ENCODE measurements at regions not wholly inside any gene's neighbourhood (a gene's known extent, or its start where the extent isn't known, plus 50 kb on each side); places are given as distances from the start of the nearest gene placed in this dataset.
"Not testable (repeated sequence)": the region's sequence is repeated elsewhere in the genome, so short reads cannot be mapped to it uniquely, and the experiment has no call there.

- no peak for DNase-seq (ENCODE audit: low read depth in 2 of 2)
Measured at GRCh38 chr12:65734226-65734625, 90.1 kb upstream of the HMGA2 start.

DNA sequence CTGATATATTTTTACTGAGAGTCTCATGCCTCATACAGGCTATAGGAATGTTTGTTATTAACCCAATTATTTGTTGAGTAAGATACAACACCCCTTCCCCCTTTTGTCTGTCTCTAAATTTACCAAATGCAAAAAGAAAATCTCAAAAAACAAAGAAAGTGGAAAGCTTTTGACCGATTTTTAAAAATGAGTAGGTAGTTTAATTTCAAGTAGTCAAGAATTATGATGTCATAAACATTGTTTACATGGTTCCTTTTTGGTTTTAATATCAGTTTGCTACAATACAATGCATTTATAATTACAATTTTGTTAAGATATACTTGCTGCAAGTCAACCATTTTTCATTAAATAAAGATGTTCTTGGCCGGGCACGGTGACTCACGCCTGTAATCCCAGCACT, 84.7 kb upstream of the HMGA2 start:
- DNase-seq (ENCODE audit: low read depth in 2 of 2), result no peak

- no peak for DNase-seq (ENCODE audit: low read depth in 2 of 2)
Measured at GRCh38 chr12:65740506-65740872, 83.8 kb upstream of the HMGA2 start.

DNA sequence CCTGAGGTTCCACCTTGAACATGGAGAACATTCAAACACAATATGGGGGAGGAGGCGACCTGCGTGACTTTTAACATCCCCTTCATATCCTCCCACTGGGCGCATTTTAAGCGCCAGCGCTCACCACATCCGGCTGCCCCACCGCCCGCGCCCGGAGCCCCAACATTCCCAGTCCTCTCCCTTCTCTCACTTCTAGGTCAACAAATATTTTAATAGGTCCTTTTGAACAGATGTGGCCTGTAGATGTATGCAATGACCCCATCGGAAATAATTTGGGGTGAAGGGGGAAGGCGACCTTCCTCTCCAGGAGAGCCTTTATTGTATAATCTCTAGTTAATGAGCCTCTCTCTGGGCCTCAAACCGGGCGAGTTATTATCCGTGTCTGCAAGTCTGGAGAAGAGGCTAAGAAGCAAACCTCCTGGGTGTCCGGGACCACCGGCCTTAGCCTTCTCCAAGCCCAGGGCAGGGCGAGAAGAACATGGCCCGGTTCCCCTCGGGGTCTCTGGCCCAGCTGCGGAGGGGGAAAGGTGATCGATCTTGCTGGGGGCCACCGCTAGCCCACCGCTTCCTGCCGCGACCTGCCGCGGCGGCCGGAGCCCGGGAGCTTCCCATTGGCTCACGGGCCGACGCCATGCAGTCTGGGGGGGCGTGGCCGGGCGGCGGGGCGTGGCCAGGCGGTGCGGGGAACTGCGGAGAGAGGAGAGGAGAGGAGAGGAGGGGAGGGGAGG, 83.2 kb upstream of the HMGA2 start:
- peak in 1 of 2 donors; percentile 17 for DNase-seq (ENCODE audit: low read depth in 2 of 2)

- no peak for DNase-seq (ENCODE audit: low read depth in 2 of 2)
Measured at GRCh38 chr12:65741656-65742017, 82.6 kb upstream of the HMGA2 start.

DNA sequence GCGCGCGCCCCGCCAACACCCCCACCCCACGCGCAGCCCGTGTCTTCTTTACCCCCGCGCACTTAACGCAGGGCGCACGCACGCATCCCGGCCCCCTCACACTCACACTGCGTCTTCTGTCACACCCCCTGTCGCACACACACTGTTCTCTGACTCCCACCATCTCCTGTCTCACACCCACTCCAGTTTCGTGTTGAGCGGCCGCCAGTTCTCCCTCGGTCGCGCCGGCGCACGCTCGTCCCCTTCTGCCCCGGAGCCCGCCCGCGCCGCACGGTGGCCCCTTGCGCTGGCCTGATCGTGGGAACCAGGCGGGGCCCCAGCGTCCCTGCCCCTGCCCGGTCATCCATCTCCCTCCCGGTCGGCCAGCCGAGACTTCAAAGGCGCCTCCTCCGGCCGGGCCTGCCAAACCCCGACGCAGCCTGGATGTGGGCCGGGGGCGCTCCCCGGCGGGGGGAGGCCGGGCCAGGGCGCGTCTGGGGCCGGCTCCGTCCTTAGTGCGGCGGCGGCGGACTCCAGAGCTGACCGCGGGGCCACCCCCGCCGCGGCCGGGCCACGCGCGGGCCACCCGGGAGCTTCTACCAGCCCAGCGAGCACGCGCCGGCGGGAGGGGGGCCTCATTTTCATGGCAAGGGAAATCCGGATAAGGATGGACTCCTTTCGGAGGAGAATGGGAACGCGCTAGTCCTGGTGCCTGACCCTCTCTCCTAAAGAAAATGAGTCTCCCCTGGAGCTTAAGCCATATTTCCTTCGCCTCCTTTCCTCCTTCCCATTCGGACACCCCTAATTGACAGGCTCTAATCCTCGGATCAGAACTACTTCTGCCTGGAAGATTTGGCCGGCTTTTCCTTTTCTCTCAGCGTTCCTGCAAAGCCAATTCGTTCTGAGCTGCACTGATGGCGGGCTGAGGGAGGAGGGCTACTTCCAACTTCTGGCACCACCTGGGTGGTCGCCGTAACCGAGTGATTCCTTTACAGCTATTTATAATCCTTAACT, 82.0 kb upstream of the HMGA2 start:
- DNase-seq (ENCODE audit: low read depth in 2 of 2), result no peak

DNA sequence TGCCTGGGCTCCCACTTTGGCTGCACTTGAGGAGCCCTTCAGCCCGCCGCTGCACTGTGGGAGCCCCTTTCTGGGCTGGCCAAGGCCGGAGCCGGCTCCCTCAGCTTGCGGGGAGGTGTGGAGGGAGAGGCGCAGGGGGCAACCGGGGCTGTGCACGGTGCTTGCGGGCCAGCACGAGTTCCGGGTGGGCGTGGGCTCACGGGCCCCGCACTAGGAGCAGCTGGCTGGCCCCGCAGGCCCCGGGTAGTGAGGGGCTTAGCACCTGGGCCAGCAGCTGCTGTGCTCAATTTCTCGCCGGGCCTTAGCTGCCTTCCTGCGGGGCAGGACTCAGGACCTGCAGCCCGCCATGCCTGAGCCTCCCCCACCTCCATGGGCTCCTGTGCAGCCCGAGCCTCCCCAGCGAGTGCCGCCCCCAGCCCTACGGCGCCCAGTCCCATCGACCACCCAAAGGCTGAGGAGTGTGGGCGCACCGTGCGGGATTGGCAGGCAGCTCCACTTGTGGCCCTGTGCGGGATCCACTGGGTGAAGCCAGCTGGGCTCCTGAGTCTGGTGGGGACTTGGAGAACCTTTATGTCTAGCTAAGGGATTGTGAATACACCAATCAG, 79.9 kb upstream of the HMGA2 start:
- not testable (repeated sequence) for DNase-seq (ENCODE audit: low read depth in 2 of 2)

DNA sequence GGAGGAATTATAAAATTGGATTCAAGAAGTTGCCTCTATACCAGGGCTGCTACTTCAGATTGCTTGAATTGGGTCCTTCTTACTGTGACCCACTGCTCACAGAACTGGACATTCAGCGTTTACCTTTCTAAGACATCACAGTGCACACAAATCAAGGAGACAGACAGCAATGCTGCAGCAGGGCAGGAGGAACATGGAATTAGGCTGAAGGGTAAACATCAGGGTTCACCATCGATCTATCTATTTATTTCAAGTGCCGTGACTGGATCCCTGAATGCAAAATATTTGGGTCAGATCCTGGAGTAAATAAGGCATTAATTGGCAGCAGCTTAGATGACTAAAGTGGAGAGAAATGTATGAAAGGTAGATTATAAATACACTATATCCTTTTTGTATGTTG, 76.9 kb upstream of the HMGA2 start:
- no peak for DNase-seq (ENCODE audit: low read depth in 2 of 2)

DNA sequence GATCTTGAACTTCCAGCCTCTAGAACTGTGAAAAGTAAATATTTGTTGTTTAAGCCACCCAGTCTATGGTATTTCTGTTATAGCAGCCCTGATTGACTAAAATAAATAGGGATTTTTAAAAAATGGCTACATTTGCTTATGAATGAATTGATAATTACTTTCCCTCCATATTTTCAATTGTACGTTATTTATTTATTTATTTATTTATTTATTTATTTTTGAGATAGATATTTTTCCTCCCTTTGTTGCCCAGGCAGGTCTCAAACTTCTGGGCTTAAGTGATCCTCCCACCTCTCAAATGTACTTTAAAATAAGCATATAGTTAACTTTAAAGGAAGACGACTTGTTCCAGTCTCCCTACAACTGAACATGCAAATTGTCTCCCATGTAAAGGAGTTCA, 76.0 kb upstream of the HMGA2 start:
- DNase-seq (ENCODE audit: low read depth in 2 of 2), result no peak

GRCh38 chr12:65754290-65754689, 70.0 kb upstream of the HMGA2 start:
- DNase-seq (ENCODE audit: low read depth in 2 of 2), result no peak

DNA sequence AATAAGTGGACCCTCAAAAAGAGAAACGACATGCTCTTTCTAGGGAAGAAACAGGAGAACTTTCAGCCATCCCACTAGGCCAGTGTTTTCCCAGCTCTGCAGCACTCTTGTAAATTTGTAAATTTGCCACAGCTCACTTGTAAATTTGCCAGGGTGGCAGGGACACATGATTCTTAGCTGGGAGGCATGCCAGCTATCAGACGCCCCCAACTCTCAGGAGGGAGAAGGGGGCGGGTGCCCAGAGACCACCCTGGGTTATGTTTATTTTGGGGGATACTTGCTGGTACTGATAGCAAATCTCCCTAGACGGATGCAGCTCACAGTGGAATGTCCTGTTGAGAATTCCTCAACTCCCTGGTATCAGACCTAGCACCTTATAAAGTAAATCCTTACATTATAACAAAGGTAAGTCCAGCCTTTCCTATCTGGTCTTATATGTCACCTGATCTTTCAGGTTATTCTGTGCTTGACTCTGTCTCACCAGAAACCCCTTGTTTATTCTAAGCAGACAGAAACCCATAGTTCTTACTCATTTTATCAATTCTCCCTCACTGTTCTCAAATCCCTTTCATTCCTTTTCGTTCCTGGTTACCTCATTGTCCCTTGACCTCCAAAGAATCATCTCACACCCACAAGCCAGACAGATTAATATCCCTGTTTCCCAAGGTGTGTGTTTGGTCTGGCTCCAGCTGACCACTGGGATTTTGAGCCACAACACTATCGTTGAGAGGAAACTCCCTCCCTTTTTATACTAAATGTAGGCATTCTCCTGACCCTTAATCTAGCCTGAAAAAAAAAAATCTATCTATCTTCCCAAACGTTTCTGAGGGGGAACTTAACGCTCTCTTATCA, 69.3 kb upstream of the HMGA2 start:
- DNase-seq (ENCODE audit: low read depth in 2 of 2), result no peak

GRCh38 chr12:65755596-65755978, 68.7 kb upstream of the HMGA2 start:
- no peak for DNase-seq (ENCODE audit: low read depth in 2 of 2)

GRCh38 chr12:65756267-65756666, 68.0 kb upstream of the HMGA2 start:
- DNase-seq (ENCODE audit: low read depth in 2 of 2), result no peak

DNA sequence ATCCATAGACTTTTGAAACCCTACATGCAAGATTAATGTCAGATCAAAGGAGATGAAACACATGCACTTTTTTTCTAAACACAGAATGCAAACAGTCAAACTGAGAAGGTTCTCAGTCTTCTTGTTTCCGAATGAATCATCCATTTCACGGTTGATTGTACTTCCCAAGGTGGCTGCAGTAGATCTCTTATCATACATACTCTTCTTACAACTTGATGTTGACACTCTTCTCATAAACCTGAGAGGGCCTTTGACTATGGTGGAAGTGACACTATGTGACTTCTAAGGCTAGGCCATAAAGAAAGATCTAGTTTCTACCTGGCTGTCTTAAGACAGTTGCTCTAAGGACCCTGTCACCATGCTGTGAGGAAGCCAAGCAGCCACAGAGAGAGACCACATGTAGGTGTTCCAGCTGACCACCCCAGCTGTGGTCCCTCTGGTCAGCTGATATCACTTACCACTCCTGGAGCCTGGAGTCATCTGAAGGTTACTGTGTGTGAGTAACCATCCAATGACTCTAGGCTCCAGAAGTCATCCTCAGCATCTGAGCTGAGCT, 67.2 kb upstream of the HMGA2 start:
- no peak for DNase-seq (ENCODE audit: low read depth in 2 of 2)

DNA sequence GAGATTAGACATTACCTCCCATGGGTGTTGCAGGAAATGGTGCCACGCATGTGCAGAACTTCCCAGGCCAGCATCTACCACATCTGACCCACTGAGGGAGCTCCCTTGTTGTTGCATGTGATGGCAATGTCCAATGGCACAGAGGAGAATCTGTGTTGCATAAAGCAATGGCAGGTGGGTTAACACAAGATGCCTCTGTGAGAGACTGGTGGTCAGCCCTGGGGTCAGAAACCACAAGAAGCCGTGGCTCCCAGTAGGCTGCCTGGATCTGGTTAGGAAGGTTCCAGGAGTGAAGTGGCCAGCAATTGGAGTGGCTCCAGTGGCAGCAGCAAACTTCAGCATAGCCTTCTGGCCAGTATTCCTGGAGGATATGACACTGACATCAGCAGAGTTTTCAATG, 65.9 kb upstream of the HMGA2 start:
- no peak for DNase-seq (ENCODE audit: low read depth in 2 of 2)

DNA sequence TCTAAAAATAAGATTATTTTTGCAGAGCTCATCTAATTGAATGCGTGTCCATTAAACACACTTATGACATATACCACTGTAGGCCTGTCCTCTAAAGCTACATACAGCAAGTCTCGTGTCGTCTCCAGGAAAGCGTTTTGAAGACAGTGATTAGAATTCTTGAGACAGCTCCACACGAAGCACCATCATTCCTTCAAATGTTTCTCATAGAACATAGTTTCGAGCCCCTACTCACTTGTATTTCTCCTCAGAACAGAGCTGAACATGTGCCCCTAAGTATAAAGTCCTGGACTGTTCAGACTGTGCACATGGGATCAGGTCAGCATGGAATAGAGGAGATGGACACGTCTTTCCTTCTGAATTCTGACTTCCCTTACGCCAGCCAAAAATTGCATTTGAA, 64.5 kb upstream of the HMGA2 start:
- DNase-seq (ENCODE audit: low read depth in 2 of 2), result no peak

- DNase-seq (ENCODE audit: low read depth in 2 of 2), result no peak
Measured at GRCh38 chr12:65761301-65761700, 63.0 kb upstream of the HMGA2 start.

- DNase-seq (ENCODE audit: low read depth in 2 of 2), result no peak
Measured at GRCh38 chr12:65764325-65764724, 60.0 kb upstream of the HMGA2 start.

DNA sequence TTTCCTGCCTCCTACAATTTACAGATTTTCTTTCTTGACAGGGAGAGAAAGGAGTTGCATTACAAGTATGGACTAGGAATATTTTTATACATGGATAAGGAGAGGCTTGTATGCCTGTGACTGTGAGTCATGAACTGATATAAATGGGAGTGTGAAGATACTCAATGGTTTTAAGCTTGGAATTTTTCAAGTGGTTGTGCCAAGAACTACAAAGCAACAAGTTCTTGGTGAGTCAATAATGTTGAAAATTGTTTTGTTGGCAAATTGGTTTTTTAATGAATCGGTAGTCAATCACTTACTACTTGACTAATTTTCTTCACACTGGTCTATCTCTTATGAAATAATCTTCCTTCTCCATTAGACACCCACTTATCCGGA, 58.9 kb upstream of the HMGA2 start:
- DNase-seq (ENCODE audit: low read depth in 2 of 2), result no peak

GRCh38 chr12:65769880-65770279, 54.4 kb upstream of the HMGA2 start:
- no peak for DNase-seq (ENCODE audit: low read depth in 2 of 2)

All from stimulated activated CD8-positive, alpha-beta memory T cell treated with anti-CD3 and anti-CD28 coated beads, Interleukin-2, amount 100 ng/mL, for 1 hour (primary cell).